DND-41 (cell line): ENCODE measurements at regions not wholly inside any gene's neighbourhood (a gene's known extent, or its start where the extent isn't known, plus 50 kb on each side); places are given as distances from the start of the nearest gene placed in this dataset.

Experiments used
- CTCF ChIP-seq: IDR thresholded peaks from 2 replicates; pipeline ENCODE4 v1.5.1; 2012; ENCODE audit warnings: borderline replicate concordance, low read length, moderate library complexity, mild to moderate bottlenecking; ENCODE audit not compliant: poor library complexity, severe bottlenecking; ENCODE audit errors: extremely low read depth
- EZH2 ChIP-seq: IDR thresholded peaks from 3 replicates; pipeline ENCODE4 v1.6.1; 2012; ENCODE audit warnings: borderline replicate concordance, low read depth, mild to moderate bottlenecking, moderate library complexity, low read length, inconsistent platforms; ENCODE audit not compliant: severe bottlenecking

- no peak for TF ChIP-seq CTCF
- no peak for TF ChIP-seq EZH2
Observed at GRCh38 chr15:39127925-39128617, 452.8 kb upstream of the THBS1 start.
